ENCODE measurements at regions not wholly inside any gene's neighbourhood (a gene's known extent, or its start where the extent isn't known, plus 50 kb on each side); places are given as distances from the start of the nearest gene placed in this dataset.

DNA sequence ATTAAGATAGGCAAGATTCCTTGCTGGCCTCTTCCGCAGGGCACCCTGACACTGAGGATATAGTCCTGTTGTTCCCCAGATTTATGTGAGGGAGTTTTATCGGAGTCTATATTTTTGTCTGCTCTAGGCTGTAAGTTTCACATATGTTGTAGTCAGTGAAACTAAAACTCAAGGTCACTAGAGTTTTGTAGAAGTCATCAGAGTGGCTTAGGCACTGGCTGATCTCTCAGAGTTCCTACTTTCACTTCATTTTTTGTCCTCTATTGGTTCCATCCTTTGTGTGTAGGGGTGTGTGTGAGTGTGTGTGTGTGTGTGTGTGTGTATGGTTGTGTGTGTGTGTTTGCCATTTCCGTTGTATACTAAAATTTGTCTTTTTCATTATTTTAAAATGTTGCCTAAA is 577.5 kb downstream of the IQCM start:
- TF ChIP-seq, protein P1, sequence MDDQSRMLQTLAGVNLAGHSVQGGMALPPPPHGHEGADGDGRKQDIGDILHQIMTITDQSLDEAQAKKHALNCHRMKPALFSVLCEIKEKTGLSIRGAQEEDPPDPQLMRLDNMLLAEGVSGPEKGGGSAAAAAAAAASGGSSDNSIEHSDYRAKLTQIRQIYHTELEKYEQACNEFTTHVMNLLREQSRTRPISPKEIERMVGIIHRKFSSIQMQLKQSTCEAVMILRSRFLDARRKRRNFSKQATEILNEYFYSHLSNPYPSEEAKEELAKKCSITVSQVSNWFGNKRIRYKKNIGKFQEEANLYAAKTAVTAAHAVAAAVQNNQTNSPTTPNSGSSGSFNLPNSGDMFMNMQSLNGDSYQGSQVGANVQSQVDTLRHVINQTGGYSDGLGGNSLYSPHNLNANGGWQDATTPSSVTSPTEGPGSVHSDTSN (IDR thresholded peaks at IDR 0.05) = no peak
- TF ChIP-seq CHD2 (IDR thresholded peaks at IDR 0.05; ENCODE audit: low read length, partially characterized antibody) = no peak

All from SK-N-SH (cell line).